Loucy (cell line): ENCODE measurements at regions not wholly inside any gene's neighbourhood (a gene's known extent, or its start where the extent isn't known, plus 50 kb on each side); places are given as distances from the start of the nearest gene placed in this dataset.

Experiments used
- CTCF ChIP-seq: fragments of 200-600 bp; sonication (generic); conservative IDR thresholded peaks from 2 replicates; pipeline ENCODE4 v1.5.1; 2014; ENCODE audit warnings: mild to moderate bottlenecking, antibody characterized with exemption, low read length
- EZH2phosphoT487 ChIP-seq: fragments of 200-600 bp; IDR thresholded peaks from 2 replicates; pipeline ENCODE4 v1.6.1; 2018; ENCODE audit warnings: antibody characterized with exemption, mild to moderate bottlenecking, moderate library complexity, borderline replicate concordance

DNA sequence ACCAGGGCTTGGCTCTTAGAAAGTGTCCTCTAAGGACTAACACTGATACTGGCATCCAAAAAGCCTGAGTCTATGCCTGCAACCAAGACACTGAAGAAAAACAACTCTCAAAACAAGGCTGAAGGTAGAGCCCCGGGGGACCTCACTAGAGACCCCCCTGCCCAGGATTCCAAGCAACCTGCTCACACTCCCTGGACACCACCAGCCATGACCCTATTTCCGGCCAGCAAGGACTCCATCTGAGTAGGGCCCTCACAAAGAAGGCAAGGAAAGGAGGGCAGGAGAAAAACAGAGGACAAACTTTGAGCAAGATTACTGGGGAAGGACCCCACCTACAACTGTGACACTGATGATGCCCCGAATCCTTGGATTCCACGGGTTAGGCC, 343.1 kb downstream of the NPHP4 start:
- TF ChIP-seq CTCF = no peak
- TF ChIP-seq EZH2phosphoT487 = no peak
